Mesothelial cell of epicardium (in vitro differentiated cells): ENCODE measurements at regions not wholly inside any gene's neighbourhood (a gene's known extent, or its start where the extent isn't known, plus 50 kb on each side); places are given as distances from the start of the nearest gene placed in this dataset.

Experiments
- DNase-seq, 2 experiments: peaks; one replicate each; pipeline ENCODE4 v3.0.0; 2021; ENCODE audit warnings: low spot score in 2 of 2; ENCODE audit not compliant: unreplicated experiment in 2 of 2
- H3K27ac Mint-ChIP-seq: 2 replicates; pipeline ENCODE4 v1.8.0; 2021; ENCODE audit warnings: mixed read lengths
- H3K27me3 Mint-ChIP-seq: 2 replicates; pipeline ENCODE4 v1.8.0; 2021; ENCODE audit warnings: low read depth, mixed read lengths
- H3K36me3 Mint-ChIP-seq: 2 replicates; pipeline ENCODE4 v1.8.0; 2021; ENCODE audit warnings: mixed read lengths
- H3K4me1 Mint-ChIP-seq: 2 replicates; pipeline ENCODE4 v1.8.0; 2021; ENCODE audit warnings: mixed read lengths
- H3K4me3 Mint-ChIP-seq: 2 replicates; pipeline ENCODE4 v1.8.0; 2021; ENCODE audit warnings: mild to moderate bottlenecking, moderate library complexity, mixed read lengths
- H3K9me3 Mint-ChIP-seq: 2 replicates; pipeline ENCODE4 v1.8.0; 2021; ENCODE audit warnings: mixed read lengths
- CTCF ChIP-seq: fragments of 200-600 bp; sonication (generic); IDR thresholded peaks from one replicate; pipeline ENCODE4 v1.5.0; 2021; ENCODE audit warnings: antibody characterized with exemption; ENCODE audit not compliant: unreplicated experiment

GRCh38 chr18:43581936-43582519, 304.7 kb upstream of the SYT4 start:
- no peaks in the 10 kb centered on the region for H3K4me1 Mint-ChIP-seq
- H3K27me3 Mint-ChIP-seq, result peaks cover 9% of the 10 kb centered on the region
- TF ChIP-seq CTCF, result no peak
- no peaks in the 10 kb centered on the region for H3K9me3 Mint-ChIP-seq
- no peak overlapping the region for H3K4me3 Mint-ChIP-seq
- H3K36me3 Mint-ChIP-seq, result no peaks in the 10 kb centered on the region
- no peak overlapping the region for H3K27ac Mint-ChIP-seq
- DNase-seq, result no peak

- Mint-ChIP-seq H3K4me1 (no peaks in the 10 kb centered on the region), H3K4me3 (no peak overlapping the region), H3K9me3 (no peaks in the 10 kb centered on the region), H3K27me3 (peaks cover 6% of the 10 kb centered on the region), H3K27ac (no peak overlapping the region), H3K36me3 (no peaks in the 10 kb centered on the region)
- DNase-seq, result no peak
- peak; percentile 95 for TF ChIP-seq CTCF
These were observed 310.4 kb upstream of the SYT4 start for GRCh38 chr18:43587538-43588153.

- Mint-ChIP-seq H3K4me3 (no peak overlapping the region), H3K9me3 (no peaks in the 10 kb centered on the region), H3K4me1 (no peaks in the 10 kb centered on the region), H3K36me3 (no peaks in the 10 kb centered on the region), H3K27ac (no peak overlapping the region), H3K27me3 (peaks cover 4% of the 10 kb centered on the region)
- TF ChIP-seq CTCF, result no peak
- no peak for DNase-seq
These were observed 311.5 kb upstream of the SYT4 start for GRCh38 chr18:43588838-43589237.

- H3K27me3 Mint-ChIP-seq, result peaks cover 3% of the 10 kb centered on the region
- DNase-seq, result no peak
- H3K9me3 Mint-ChIP-seq, result no peaks in the 10 kb centered on the region
- H3K4me1 Mint-ChIP-seq, result no peaks in the 10 kb centered on the region
- no peak overlapping the region for H3K27ac Mint-ChIP-seq
- H3K4me3 Mint-ChIP-seq, result no peak overlapping the region
- TF ChIP-seq CTCF, result no peak
- no peaks in the 10 kb centered on the region for H3K36me3 Mint-ChIP-seq
These were observed 312.4 kb upstream of the SYT4 start for GRCh38 chr18:43589611-43590151.

- H3K27me3 Mint-ChIP-seq, result peaks cover 3% of the 10 kb centered on the region
- no peak overlapping the region for H3K27ac Mint-ChIP-seq
- DNase-seq, result no peak
- no peaks in the 10 kb centered on the region for H3K36me3 Mint-ChIP-seq
- no peaks in the 10 kb centered on the region for H3K4me1 Mint-ChIP-seq
- no peaks in the 10 kb centered on the region for H3K9me3 Mint-ChIP-seq
- TF ChIP-seq CTCF, result no peak
- no peak overlapping the region for H3K4me3 Mint-ChIP-seq
These were observed 313.1 kb upstream of the SYT4 start for GRCh38 chr18:43590182-43590903.
